Calu3 (cell line): ENCODE measurements at regions not wholly inside any gene's neighbourhood (a gene's known extent, or its start where the extent isn't known, plus 50 kb on each side); places are given as distances from the start of the nearest gene placed in this dataset.

Experiments used
- BruUV-seq: library from RNA; stranded (reverse); fragments of 400-500 nt; replicated peaks from 2 replicates; lab custom pipeline; 2021; lab: Mats Ljungman, UMichigan
- CTCF ChIA-PET: fragments of 300-600 bp; sonication (Branson Sonifier 250); formaldehyde crosslinking; loops from one replicate; lab custom pipeline; 2022; ENCODE audit warnings: antibody characterized with exemption; lab: Charles Lee
- DNase-seq: peaks from one replicate; pipeline ENCODE4 v3.0.0; 2022
- H3K27ac Mint-ChIP-seq: one replicate; pipeline ENCODE4 v1.8.0; 2022; ENCODE audit warnings: mixed read lengths; ENCODE audit not compliant: unreplicated experiment
- H3K27me3 Mint-ChIP-seq: one replicate; pipeline ENCODE4 v1.8.0; 2022; ENCODE audit warnings: mixed read lengths; ENCODE audit not compliant: unreplicated experiment
- H3K36me3 Mint-ChIP-seq: one replicate; pipeline ENCODE4 v1.8.0; 2022; ENCODE audit warnings: mild to moderate bottlenecking, moderate library complexity, mixed read lengths; ENCODE audit not compliant: insufficient read depth, unreplicated experiment
- H3K4me1 Mint-ChIP-seq: one replicate; pipeline ENCODE4 v1.8.0; 2022; ENCODE audit warnings: mild to moderate bottlenecking, low read depth, mixed read lengths; ENCODE audit not compliant: unreplicated experiment
- H3K4me3 Mint-ChIP-seq: one replicate; pipeline ENCODE4 v1.8.0; 2022; ENCODE audit warnings: mild to moderate bottlenecking, low read depth, moderate library complexity, mixed read lengths; ENCODE audit not compliant: unreplicated experiment
- H3K9me3 Mint-ChIP-seq: one replicate; pipeline ENCODE4 v1.8.0; 2022; ENCODE audit warnings: low read depth, mixed read lengths; ENCODE audit not compliant: unreplicated experiment
- CTCF ChIP-seq: fragments of 200-600 bp; IDR thresholded peaks from one replicate; pipeline ENCODE4 v1.8.0; 2022; ENCODE audit warnings: antibody characterized with exemption; ENCODE audit not compliant: unreplicated experiment
- intact Hi-C: fragments of 100-400 bp; cut with micrococcal nuclease; formaldehyde crosslinking; loops from one replicate; pipeline ENCODE4 v1.10.0; 2022; ENCODE audit not compliant: unreplicated experiment

GRCh38 chr14:82362452-82362851 lies 828.8 kb upstream of the SEL1L start:
- no peak overlapping the region for H3K27ac Mint-ChIP-seq
- CTCF ChIA-PET, result no interaction called here
- TF ChIP-seq CTCF, result no peak
- H3K4me3 Mint-ChIP-seq, result no peak overlapping the region
- no peak for DNase-seq
- BruUV-seq, result no TSS peak
- no peaks in the 10 kb centered on the region for H3K36me3 Mint-ChIP-seq
- intact Hi-C loops, result no loop called here
- no peaks in the 10 kb centered on the region for H3K4me1 Mint-ChIP-seq
- H3K27me3 Mint-ChIP-seq, result no peaks in the 10 kb centered on the region
- peaks cover 13% of the 10 kb centered on the region for H3K9me3 Mint-ChIP-seq

- Mint-ChIP-seq H3K4me1 (no peaks in the 10 kb centered on the region), H3K27ac (no peak overlapping the region), H3K9me3 (peaks cover 4% of the 10 kb centered on the region), H3K4me3 (no peak overlapping the region), H3K36me3 (no peaks in the 10 kb centered on the region), H3K27me3 (no peaks in the 10 kb centered on the region)
- no peak for DNase-seq
- no TSS peak for BruUV-seq
- no peak for TF ChIP-seq CTCF
- intact Hi-C loops, result no loop called here
- CTCF ChIA-PET, result no interaction called here
These were observed 831.8 kb upstream of the SEL1L start for GRCh38 chr14:82365471-82365870.

- H3K27me3 Mint-ChIP-seq, result no peaks in the 10 kb centered on the region
- CTCF ChIA-PET, result no interaction called here
- BruUV-seq, result no TSS peak
- no peak overlapping the region for H3K4me3 Mint-ChIP-seq
- H3K36me3 Mint-ChIP-seq, result no peaks in the 10 kb centered on the region
- H3K4me1 Mint-ChIP-seq, result no peaks in the 10 kb centered on the region
- intact Hi-C loops, result no loop called here
- no peak for TF ChIP-seq CTCF
- DNase-seq, result no peak
- peaks cover 4% of the 10 kb centered on the region for H3K9me3 Mint-ChIP-seq
- no peak overlapping the region for H3K27ac Mint-ChIP-seq
These were observed 833.1 kb upstream of the SEL1L start for GRCh38 chr14:82366803-82367202.

- TF ChIP-seq CTCF, result no peak
- CTCF ChIA-PET, result no interaction called here
- Mint-ChIP-seq H3K4me1 (no peaks in the 10 kb centered on the region), H3K4me3 (no peak overlapping the region), H3K36me3 (no peaks in the 10 kb centered on the region), H3K27ac (no peak overlapping the region), H3K27me3 (no peaks in the 10 kb centered on the region), H3K9me3 (peaks cover 7% of the 10 kb centered on the region)
- no peak for DNase-seq
- no TSS peak for BruUV-seq
- intact Hi-C loops, result no loop called here
These were observed 845.6 kb upstream of the SEL1L start for GRCh38 chr14:82379291-82379690.
